DLD1 (cell line): ENCODE measurements at regions not wholly inside any gene's neighbourhood (a gene's known extent, or its start where the extent isn't known, plus 50 kb on each side); places are given as distances from the start of the nearest gene placed in this dataset.

Source experiments
- in situ Hi-C: cut with HindIII; loops from 2 replicates; pipeline ENCODE4 v1.10.0; 2017; ENCODE audit warnings: low sequenced_read_pairs

DNA sequence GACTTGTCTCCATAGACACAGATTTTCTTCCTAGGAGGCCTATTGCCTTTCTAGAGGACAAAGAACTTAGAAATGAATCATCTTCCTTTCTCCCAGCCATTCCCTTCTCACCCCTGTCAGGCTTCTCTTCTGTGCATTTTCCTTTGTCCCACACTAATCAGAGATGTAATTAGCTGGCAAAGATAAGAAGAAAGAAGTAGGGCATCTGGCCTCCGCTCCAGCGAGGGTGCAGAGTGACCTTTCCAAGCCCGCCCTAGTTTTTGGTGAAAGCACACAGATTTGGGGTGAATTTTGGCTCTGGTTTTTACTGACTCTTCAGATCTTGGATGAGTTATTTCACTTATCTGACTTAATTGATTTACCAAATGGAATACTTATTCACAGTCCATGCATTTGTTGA, 626.5 kb downstream of the ZEB2 start:
- in situ Hi-C loops: no loop called here

GRCh38 chr2:143891879-143892308, 628.0 kb downstream of the ZEB2 start:
- in situ Hi-C loops: no loop called here

DNA sequence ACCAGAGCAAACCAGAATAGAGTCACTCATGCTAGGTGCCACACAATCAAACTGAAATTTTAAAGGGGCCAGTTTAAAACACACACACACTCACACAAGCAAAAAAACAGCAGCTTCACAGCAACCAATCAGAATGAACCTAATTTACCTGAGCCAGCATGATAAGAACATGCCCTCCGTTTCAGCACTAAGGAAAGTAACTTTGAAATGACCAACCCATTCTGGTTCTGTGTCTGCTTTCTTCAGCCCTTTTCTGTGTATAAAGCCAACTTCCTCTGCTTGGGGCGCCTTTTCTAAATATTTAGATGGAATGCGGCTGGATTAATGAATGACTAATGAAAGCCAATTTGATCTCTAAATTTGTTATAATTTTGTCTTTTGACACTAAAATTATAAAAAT, 629.1 kb downstream of the ZEB2 start:
- in situ Hi-C loops: no loop called here

- in situ Hi-C loops: no loop called here
These were observed 630.7 kb downstream of the ZEB2 start for GRCh38 chr2:143889216-143889615.

GRCh38 chr2:143885461-143885860, 634.5 kb downstream of the ZEB2 start:
- in situ Hi-C loops: no loop called here

- in situ Hi-C loops: no loop called here
These were observed 638.7 kb downstream of the ZEB2 start for GRCh38 chr2:143881246-143881645.

DNA sequence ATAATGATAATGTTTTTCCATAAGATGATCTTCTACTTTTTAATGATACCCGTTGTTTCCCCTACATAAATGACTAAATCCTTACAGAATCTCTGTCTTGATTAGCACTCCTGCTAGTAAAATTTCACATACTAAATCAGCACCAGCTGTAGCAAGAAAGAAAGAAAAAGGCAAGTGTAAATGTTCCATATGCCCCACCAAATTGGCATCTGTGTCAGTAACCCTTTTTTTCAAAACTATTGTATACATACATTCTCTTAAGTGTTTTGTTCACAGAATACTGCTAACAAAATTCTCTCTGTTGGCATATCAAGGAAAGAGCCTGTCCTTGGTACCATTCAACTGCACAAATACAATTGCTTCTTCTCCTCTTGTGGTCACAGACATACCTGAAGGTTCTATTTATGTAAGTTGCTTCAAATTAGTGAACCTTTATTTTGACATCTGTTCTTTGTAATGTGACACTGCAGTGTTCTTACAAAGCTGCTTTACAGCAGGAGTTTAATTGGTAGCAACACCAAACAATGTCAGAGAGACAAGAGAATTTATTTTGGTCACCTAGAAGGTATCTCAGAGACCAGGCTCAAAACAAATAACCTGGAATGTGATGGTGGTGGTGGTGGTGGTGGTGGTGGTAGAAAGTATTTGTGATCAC, 641.9 kb downstream of the ZEB2 start:
- in situ Hi-C loops: no loop called here

DNA sequence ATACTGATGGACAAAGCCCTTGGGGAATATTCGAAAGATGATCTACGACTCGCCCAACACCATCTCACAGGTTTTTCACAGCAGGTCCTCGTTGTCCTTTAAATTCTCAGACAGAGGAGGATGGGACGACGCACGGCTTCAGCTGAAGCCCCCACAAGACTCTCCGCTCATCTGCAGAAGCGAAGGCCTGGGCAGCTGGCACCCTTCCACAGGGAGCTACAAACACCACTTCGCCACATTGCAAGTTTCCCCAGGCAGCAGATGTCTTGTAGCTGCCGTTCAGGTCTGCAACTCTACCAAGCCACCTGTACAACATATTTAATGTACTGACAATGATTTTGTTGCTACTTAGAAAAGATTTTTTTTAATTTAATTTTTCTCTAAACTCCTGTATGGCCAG, 642.9 kb downstream of the ZEB2 start:
- in situ Hi-C loops: no loop called here

DNA sequence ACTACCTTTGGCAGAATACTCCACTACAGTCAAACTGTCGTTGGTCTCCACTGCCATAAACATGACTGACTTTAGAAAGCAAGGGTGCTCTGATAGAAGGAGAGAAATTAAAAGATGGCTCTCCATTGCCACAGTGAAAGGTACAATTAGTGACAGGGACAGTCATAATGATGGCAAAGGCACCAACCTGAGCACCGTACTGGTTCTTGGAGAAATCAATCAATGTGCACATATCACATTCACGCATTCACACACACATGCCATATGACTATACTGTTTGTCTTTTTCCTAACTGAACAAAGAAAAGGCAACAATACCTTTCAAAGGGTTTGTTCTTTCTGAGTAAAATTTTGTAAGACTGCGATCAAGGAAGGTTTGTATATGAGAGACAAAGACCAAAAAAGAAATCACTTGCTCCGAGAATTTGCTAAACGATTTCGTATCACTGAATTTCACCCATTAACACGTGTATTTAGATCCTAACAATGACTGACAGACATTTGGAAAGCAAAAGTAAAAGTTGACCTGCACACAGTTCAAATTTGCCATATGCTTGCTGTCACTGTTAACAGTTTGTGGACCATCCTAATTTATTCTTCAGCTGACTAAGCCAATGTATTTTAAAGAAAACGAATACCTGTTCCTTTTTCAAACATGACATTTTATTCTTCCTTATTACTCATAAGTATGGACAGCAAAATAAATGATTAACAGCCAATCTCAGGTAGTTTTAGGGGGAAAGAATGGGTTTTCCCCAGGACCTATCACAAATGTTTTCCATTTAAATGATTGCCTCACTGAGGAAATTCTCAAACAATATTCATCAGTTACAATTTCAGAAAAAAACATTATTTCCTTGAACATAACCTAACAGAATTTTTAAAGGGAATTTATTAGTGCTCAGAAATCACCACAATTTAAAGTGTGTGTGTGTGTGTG, 644.4 kb downstream of the ZEB2 start:
- in situ Hi-C loops: no loop called here

DNA sequence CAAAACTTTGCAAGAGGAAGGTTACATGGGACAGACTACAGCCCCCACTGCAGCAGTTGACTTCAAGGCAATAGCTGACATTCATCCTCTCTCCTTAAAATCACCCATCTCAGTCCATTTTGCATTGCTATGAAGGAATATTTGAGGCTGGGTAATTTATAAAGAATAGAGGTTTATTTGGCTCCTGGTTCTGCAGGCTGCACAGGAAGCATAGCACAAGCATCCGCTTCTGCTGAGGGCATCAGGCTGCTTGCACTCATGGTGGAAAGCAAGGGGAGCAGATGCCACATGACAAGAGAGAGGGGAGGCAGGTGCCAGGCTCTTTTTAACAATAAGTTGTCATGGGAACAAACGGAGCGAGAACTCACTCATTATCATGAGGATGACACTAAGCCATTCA, 646.0 kb downstream of the ZEB2 start:
- in situ Hi-C loops: no loop called here

DNA sequence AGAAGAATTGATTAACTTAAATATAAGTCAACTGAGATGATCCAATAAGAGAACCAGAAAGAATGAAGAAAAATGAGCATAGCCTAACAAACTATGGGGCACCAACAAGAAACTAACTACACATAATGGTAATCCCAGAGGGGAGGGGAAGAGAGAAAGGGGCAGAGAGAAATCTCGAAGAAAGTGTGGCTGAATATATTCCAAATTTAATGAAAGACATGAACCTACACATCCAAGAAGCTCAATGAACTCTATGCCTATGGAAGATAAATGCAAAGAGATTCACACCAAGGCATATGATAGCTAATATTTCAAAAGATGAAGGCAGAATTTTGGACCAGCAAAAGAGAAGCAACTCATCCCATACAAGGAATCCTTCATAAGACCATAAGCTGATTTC, 649.2 kb downstream of the ZEB2 start:
- in situ Hi-C loops: no loop called here

DNA sequence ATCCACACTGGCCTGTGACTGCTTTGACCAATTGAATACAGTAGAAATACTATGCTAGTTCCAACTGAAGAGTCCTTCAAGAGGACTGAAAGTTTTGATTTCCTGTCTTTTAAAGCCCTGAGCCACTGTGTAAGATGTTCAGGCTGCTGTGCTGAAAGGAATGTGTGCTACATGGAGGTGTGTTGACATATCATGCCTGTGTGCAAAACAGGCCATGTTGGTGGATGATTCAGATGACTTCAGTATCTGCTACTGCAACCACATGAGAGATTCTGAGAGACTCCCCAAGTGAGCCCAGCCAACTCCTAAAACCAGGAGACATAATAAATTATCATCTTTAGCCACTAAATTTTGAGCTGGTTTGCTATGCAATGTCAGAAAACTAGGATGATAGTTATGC, 662.9 kb downstream of the ZEB2 start:
- in situ Hi-C loops: no loop called here

DNA sequence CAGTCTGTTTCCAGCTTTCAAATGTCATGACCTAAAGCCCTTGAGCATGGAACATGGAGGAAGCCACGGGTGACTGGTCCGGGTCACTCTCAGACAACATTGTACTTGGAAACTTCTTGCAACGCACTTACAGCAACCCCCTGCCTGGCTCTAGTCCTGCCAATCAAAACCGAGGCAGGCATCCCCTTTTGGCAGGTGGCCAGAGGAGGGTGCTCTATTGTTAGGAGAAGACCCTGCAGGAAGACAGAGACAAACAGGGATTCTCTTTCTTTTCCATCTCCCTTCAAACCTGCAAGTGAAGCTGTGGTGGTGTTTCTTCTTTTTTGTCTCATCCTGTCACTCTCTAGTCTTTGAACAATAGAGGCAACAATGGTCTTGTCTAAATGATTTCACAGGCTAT, 667.2 kb downstream of the ZEB2 start:
- in situ Hi-C loops: no loop called here

GRCh38 chr2:143850084-143850483, 669.8 kb downstream of the ZEB2 start:
- in situ Hi-C loops: no loop called here

DNA sequence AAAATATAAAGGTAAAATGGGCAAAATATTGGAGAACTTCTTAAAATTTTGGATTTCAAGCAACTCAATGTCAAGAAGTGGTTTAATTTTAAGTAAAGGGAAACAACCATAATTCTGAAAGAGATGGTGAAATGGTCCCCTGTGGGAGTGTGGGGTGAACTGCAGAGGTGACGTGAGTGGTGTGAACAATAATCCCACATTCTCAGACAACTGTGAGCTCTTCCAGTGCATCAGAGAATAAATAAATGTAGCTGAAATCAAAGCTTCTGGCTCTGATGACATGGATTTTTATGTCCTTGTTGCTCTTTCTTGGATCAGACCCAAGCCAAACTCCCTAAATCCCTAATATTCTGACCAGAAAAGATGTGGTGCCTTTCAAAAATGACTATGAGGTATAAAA, 672.7 kb downstream of the ZEB2 start:
- in situ Hi-C loops: no loop called here

GRCh38 chr2:143844986-143845385, 674.9 kb downstream of the ZEB2 start:
- in situ Hi-C loops: no loop called here

DNA sequence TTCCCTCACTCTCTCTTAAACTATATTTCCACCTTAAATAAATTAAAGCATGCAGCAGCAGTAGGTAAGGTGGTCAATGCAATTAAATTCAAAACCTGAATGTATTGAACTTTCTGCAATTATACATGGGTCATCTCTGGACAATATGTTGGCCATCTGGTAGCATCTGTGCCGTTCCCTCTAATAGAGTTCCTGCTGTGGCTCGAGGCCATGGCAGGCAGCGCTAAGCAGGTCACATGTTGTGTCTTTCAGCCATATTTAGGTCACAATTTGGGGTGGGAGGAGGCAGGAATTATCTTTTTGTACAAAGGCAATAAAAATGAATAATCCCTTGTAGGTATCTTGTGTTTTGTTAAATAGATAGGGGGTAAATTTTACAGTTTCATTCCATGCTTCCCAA, 676.2 kb downstream of the ZEB2 start:
- in situ Hi-C loops: no loop called here

DNA sequence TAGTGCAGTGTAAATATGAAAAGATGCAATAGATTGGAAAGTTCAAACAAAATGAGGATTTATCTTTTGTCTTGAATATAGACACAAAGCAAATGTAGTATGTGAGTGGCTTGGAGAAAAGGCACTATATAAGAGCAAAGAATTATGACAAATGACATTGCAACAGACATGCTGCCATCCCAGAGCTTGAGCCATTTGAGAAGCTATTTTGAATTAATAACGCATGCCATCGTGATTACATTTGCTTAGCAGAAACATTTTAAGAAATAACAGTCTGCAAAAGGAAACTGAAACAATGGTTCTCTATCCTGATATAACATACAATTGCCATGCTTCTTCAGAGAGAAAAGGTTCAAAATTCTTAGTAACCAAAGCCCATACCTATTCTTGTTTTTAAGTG, 677.1 kb downstream of the ZEB2 start:
- in situ Hi-C loops: no loop called here

DNA sequence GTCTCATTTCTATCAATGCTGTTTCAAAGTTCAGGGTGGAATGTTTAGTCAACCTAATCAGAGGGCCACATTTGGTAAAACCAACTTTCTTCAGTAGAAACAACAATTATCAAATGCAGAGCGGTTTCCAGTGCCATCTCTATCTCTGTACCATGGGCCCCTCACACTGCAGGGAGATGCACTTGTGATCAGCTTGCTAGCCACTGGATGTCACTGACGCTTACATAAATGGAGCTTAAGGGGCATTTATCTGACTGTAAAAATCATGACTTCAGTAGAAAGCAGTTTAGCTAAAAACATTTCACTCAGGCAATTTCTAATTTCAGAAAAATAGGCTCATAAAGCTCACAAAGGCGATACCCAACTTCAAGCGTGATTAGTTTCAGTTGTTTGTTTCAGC, 678.0 kb downstream of the ZEB2 start:
- in situ Hi-C loops: no loop called here

GRCh38 chr2:143840601-143841000, 679.3 kb downstream of the ZEB2 start:
- in situ Hi-C loops: no loop called here

- in situ Hi-C loops: no loop called here
These were observed 679.7 kb downstream of the ZEB2 start for GRCh38 chr2:143840194-143840593.

- in situ Hi-C loops: no loop called here
These were observed 680.5 kb downstream of the ZEB2 start for GRCh38 chr2:143839456-143839855.
